Heart right ventricle (tissue), 16 donors: ENCODE measurements at regions not wholly inside any gene's neighbourhood (a gene's known extent, or its start where the extent isn't known, plus 50 kb on each side); places are given as distances from the start of the nearest gene placed in this dataset.
A peak's percentile ranks its signal among the peaks of the same experiment; 100 is the strongest.

Experiments
- ATAC-seq, 8 donors: fragments of 200-7000 bp; cut with Tn5 transposase; one replicate each; pipeline ENCODE4 v1.9.1; 2020; ENCODE audit warnings: mild to moderate bottlenecking in 8 of 8, moderate library complexity in 8 of 8, moderate number of reproducible peaks in 1 of 8
- DNase-seq, 2 donors: peaks; one replicate each; pipeline ENCODE4 v3.0.0-alpha.2; 2020
- H3K27ac ChIP-seq, 10 donors: fragments of 200-600 bp; sonication (generic) in 2 of 10; one replicate each; pipeline versions ENCODE4 v1.5.0 to v1.8.0; 2020 to 2022; ENCODE audit warnings: mild to moderate bottlenecking in 3 of 10
- H3K27me3 ChIP-seq, 7 donors: fragments of 200-600 bp; one replicate each; pipeline ENCODE4 v1.8.0; 2021 to 2022; ENCODE audit warnings: mild to moderate bottlenecking in 2 of 7
- H3K36me3 ChIP-seq, 9 donors: fragments of 200-600 bp; sonication (generic) in 1 of 9; one replicate each; pipeline versions ENCODE4 v1.5.0 to v1.8.0; 2020 to 2022; ENCODE audit warnings: mild to moderate bottlenecking in 2 of 9
- H3K4me1 ChIP-seq, 9 donors: fragments of 200-600 bp; sonication (generic) in 1 of 9; one replicate each; pipeline versions ENCODE4 v1.5.0 to v1.8.0; 2020 to 2022; ENCODE audit warnings: mild to moderate bottlenecking in 4 of 9
- H3K4me3 ChIP-seq, 10 donors: fragments of 200-600 bp; sonication (generic) in 2 of 10; one replicate each; pipeline versions ENCODE4 v1.5.0 to v1.8.0; 2020 to 2022; ENCODE audit warnings: mild to moderate bottlenecking in 7 of 10, moderate library complexity in 2 of 10
- H3K9me3 ChIP-seq, 11 donors: fragments of 200-600 bp in 10 of 11; sonication (generic) in 2 of 11; one replicate each; pipeline versions ENCODE4 v1.5.0 to v1.8.0; 2013 to 2022; ENCODE audit warnings: mild to moderate bottlenecking in 2 of 11, control low read depth in 1 of 11, moderate library complexity in 1 of 11
- CTCF ChIP-seq, 9 donors: fragments of 200-600 bp; sonication (generic) in 2 of 9; IDR thresholded peaks; one replicate each; pipeline versions ENCODE4 v1.5.0 to v1.8.0; 2021 to 2022; ENCODE audit warnings: antibody characterized with exemption in 9 of 9, mild to moderate bottlenecking in 5 of 9, moderate library complexity in 1 of 9
- WGBS, 2 donors: extraction: QIAGEN DNeasy Blood & Tissue Kit; methylation state at CpG; one replicate each; pipeline ENCODE4 v1.1.7; 2013; ENCODE audit warnings: inconsistent platforms in 1 of 2; 5-methylcytosine and 5-hydroxymethylcytosine counted together
- intact Hi-C, 10 donors: fragments of 100-400 bp; cut with DNase I; formaldehyde crosslinking; loops; one replicate each; pipeline versions ENCODE4 v1.11.1 to v1.14.2; 2022
- donor health status: Arrhythmogenic right ventricular cardiomyopathy.
- donor health status: ischemic (EF 13 %, LVEDD 7.1; RV severe dilation, severe dysfunction).
- donor health status: healthy with polysubstance abuse.
- donor health status: DM: no; HTN: yes; CAD: no.
- donor health status: DM: no; HTN: no; CAD: no.
- donor health status: ischemic (EF 25% LVEDD 6.9; RV normal size, moderate dysfunction).
- donor health status: ischemic (EF 25% LVEDD 5.7; RV mildly dilated, moderate dysfunction).
- donor health status: healthy.
- donor health status: DM: yes; HTN: yes; CAD: no.
- donor health status: Ischemic cardiomyopathy.
- donor health status: ischemic (EF 35%, LVEDD 5.7; RV mildly dilated, moderate dysfunction).
- donor health status: nonischemic (EF 11% LVEDD 7.7; RV severe dilation, severe dysfunction).
- donor health status: DM: yes; HTN: yes; CAD: no.
- donor health status: PGD.
- donor health status: ischemic (EF 29% LVEDD 5.4; RV normal size, mild dysfunction).
- donor health status: nonischemic (EF 23%, LVEDD 6.1; RV moderate dilation, normal function).

- TF ChIP-seq CTCF (IDR thresholded peaks at IDR 0.05), result no peak
- Histone ChIP-seq H3K4me1 (no peaks in the 10 kb centered on the region), H3K9me3 (no peaks in the 10 kb centered on the region), H3K4me3 (no peak overlapping the region), H3K27me3 (no peaks in the 10 kb centered on the region), H3K27ac (no peak overlapping the region), H3K36me3 (no peaks in the 10 kb centered on the region)
- ATAC-seq (no peak), DNase-seq (no peak)
- WGBS, 2 donors, result 85 to 93% methylated on average over 1 of the region's 1 CpG
- intact Hi-C loops, result no loop called here
Measured at GRCh38 chr3:102885289-102885688, 450.5 kb downstream of the ZPLD1 start.

- Histone ChIP-seq H3K27me3 (no peaks in the 10 kb centered on the region), H3K36me3 (no peaks in the 10 kb centered on the region), H3K27ac (no peak overlapping the region), H3K4me1 (no peaks in the 10 kb centered on the region), H3K9me3 (no peaks in the 10 kb centered on the region), H3K4me3 (no peak overlapping the region)
- TF ChIP-seq CTCF (IDR thresholded peaks at IDR 0.05), result no peak
- WGBS, 2 donors, result 68 to 73% methylated on average over 3 of the region's 3 CpGs
- no peak for DNase-seq
- intact Hi-C loops, result no loop called here
- ATAC-seq, result no peak
Measured at GRCh38 chr3:102887431-102887830, 452.6 kb downstream of the ZPLD1 start.

- intact Hi-C loops, result no loop called here
- DNase-seq (no peak), ATAC-seq (peak in 2 of 8 donors; percentile 51 to 59)
- Histone ChIP-seq H3K27ac (no peak overlapping the region), H3K9me3 (no peaks in the 10 kb centered on the region), H3K27me3 (no peaks in the 10 kb centered on the region), H3K36me3 (no peaks in the 10 kb centered on the region), H3K4me1 (peaks cover 0 to 2% (median 0%) of the 10 kb centered on the region in 9 donors), H3K4me3 (no peak overlapping the region)
- WGBS, 2 donors, result 25 to 48% methylated on average over 1 of the region's 1 CpG
- no peak for TF ChIP-seq CTCF (IDR thresholded peaks at IDR 0.05)
Measured at GRCh38 chr3:102896851-102897621, 462.2 kb downstream of the ZPLD1 start.

GRCh38 chr3:102904629-102905028 is 469.8 kb downstream of the ZPLD1 start:
- TF ChIP-seq CTCF (IDR thresholded peaks at IDR 0.05), result no peak
- no peaks in the 10 kb centered on the region for H3K27me3 ChIP-seq
- no peak overlapping the region for H3K4me3 ChIP-seq
- ATAC-seq (no peak), DNase-seq (no peak)
- H3K4me1 ChIP-seq, result no peaks in the 10 kb centered on the region
- intact Hi-C loops, result no loop called here
- H3K9me3 ChIP-seq, result no peaks in the 10 kb centered on the region
- no peaks in the 10 kb centered on the region for H3K36me3 ChIP-seq
- H3K27ac ChIP-seq, result no peak overlapping the region
- 90 to 93% methylated on average over 11 of the region's 11 CpGs for WGBS, 2 donors
